ENCODE measurements at regions not wholly inside any gene's neighbourhood (a gene's known extent, or its start where the extent isn't known, plus 50 kb on each side); places are given as distances from the start of the nearest gene placed in this dataset.

GRCh38 chr6:94041945-94042709 is 622.8 kb upstream of the EPHA7 start:
- H3K4me3 ChIP-seq (ENCODE audit: low read length) = no peak overlapping the region
- DNase-seq (ENCODE audit: low read depth, low spot score) = no peak

GRCh38 chr6:94036024-94036423 is 616.7 kb upstream of the EPHA7 start:
- no peak overlapping the region for H3K4me3 ChIP-seq (ENCODE audit: low read length)
- no peak for DNase-seq (ENCODE audit: low read depth, low spot score)

- DNase-seq (ENCODE audit: low read depth, low spot score) = peak; percentile 3
- H3K4me3 ChIP-seq (ENCODE audit: low read length) = no peak overlapping the region
Measured at GRCh38 chr6:94027374-94027773, 608.0 kb upstream of the EPHA7 start.

- H3K4me3 ChIP-seq (ENCODE audit: low read length) = no peak overlapping the region
- DNase-seq (ENCODE audit: low read depth, low spot score) = no peak
Measured at GRCh38 chr6:94026575-94026974, 607.2 kb upstream of the EPHA7 start.

GRCh38 chr6:94005835-94006234 is 586.5 kb upstream of the EPHA7 start:
- no peak for DNase-seq (ENCODE audit: low read depth, low spot score)
- no peak overlapping the region for H3K4me3 ChIP-seq (ENCODE audit: low read length)

- DNase-seq (ENCODE audit: low read depth, low spot score) = no peak
- H3K4me3 ChIP-seq (ENCODE audit: low read length) = no peak overlapping the region
Measured at GRCh38 chr6:93992976-93993375, 573.6 kb upstream of the EPHA7 start.

GRCh38 chr6:93989630-93990029 is 570.3 kb upstream of the EPHA7 start:
- DNase-seq (ENCODE audit: low read depth, low spot score) = no peak

GRCh38 chr6:93985953-93986352 is 566.6 kb upstream of the EPHA7 start:
- no peak for DNase-seq (ENCODE audit: low read depth, low spot score)
- H3K4me3 ChIP-seq (ENCODE audit: low read length) = no peak overlapping the region

More at GRCh38 chr6:93989630-93990029, 570.3 kb upstream of the EPHA7 start:
- no peak overlapping the region for H3K4me3 ChIP-seq (ENCODE audit: low read length)

GRCh38 chr6:93975159-93975558 is 555.8 kb upstream of the EPHA7 start:
- DNase-seq (ENCODE audit: low read depth, low spot score) = no peak
- no peak overlapping the region for H3K4me3 ChIP-seq (ENCODE audit: low read length)

- no peak overlapping the region for H3K4me3 ChIP-seq (ENCODE audit: low read length)
- DNase-seq (ENCODE audit: low read depth, low spot score) = no peak
Measured at GRCh38 chr6:93974332-93974731, 555.0 kb upstream of the EPHA7 start.

GRCh38 chr6:93972791-93973190 is 553.4 kb upstream of the EPHA7 start:
- H3K4me3 ChIP-seq (ENCODE audit: low read length) = no peak overlapping the region
- DNase-seq (ENCODE audit: low read depth, low spot score) = no peak

GRCh38 chr6:93970684-93971083 is 551.3 kb upstream of the EPHA7 start:
- no peak overlapping the region for H3K4me3 ChIP-seq (ENCODE audit: low read length)
- no peak for DNase-seq (ENCODE audit: low read depth, low spot score)

- H3K4me3 ChIP-seq (ENCODE audit: low read length) = no peak overlapping the region
- no peak for DNase-seq (ENCODE audit: low read depth, low spot score)
Measured at GRCh38 chr6:93968126-93968525, 548.8 kb upstream of the EPHA7 start.

GRCh38 chr6:93964926-93965325 is 545.6 kb upstream of the EPHA7 start:
- no peak for DNase-seq (ENCODE audit: low read depth, low spot score)
- no peak overlapping the region for H3K4me3 ChIP-seq (ENCODE audit: low read length)

- DNase-seq (ENCODE audit: low read depth, low spot score) = no peak
- no peak overlapping the region for H3K4me3 ChIP-seq (ENCODE audit: low read length)
Measured at GRCh38 chr6:93964321-93964720, 545.0 kb upstream of the EPHA7 start.

GRCh38 chr6:93962566-93962965 is 543.2 kb upstream of the EPHA7 start:
- no peak overlapping the region for H3K4me3 ChIP-seq (ENCODE audit: low read length)
- DNase-seq (ENCODE audit: low read depth, low spot score) = no peak

- DNase-seq (ENCODE audit: low read depth, low spot score) = no peak
- no peak overlapping the region for H3K4me3 ChIP-seq (ENCODE audit: low read length)
Measured at GRCh38 chr6:93954584-93954983, 535.2 kb upstream of the EPHA7 start.

GRCh38 chr6:93943661-93944060 is 524.3 kb upstream of the EPHA7 start:
- no peak overlapping the region for H3K4me3 ChIP-seq (ENCODE audit: low read length)
- DNase-seq (ENCODE audit: low read depth, low spot score) = no peak

GRCh38 chr6:93940381-93940780 is 521.0 kb upstream of the EPHA7 start:
- no peak for DNase-seq (ENCODE audit: low read depth, low spot score)
- H3K4me3 ChIP-seq (ENCODE audit: low read length) = no peak overlapping the region

GRCh38 chr6:93932175-93932574 is 512.8 kb upstream of the EPHA7 start:
- no peak overlapping the region for H3K4me3 ChIP-seq (ENCODE audit: low read length)
- no peak for DNase-seq (ENCODE audit: low read depth, low spot score)

GRCh38 chr6:93927731-93928130 is 508.4 kb upstream of the EPHA7 start:
- no peak for DNase-seq (ENCODE audit: low read depth, low spot score)

More at GRCh38 chr6:93927731-93928130, 508.4 kb upstream of the EPHA7 start:
- no peak overlapping the region for H3K4me3 ChIP-seq (ENCODE audit: low read length)
